IMR-90 (cell line): ENCODE measurements at regions not wholly inside any gene's neighbourhood (a gene's known extent, or its start where the extent isn't known, plus 50 kb on each side); places are given as distances from the start of the nearest gene placed in this dataset.

Experiments used
- ATAC-seq: fragments of 200-7000 bp; cut with Tn5 transposase; 2 replicates; pipeline ENCODE4 v1.9.1; 2020; ENCODE audit warnings: low read depth, mild to moderate bottlenecking, moderate library complexity
- BruUV-seq: library from RNA; stranded (reverse); fragments of 400-500 nt; replicated peaks from 2 replicates; lab custom pipeline; 2021; lab: Mats Ljungman, UMichigan
- CTCF ChIA-PET: fragments of 300-600 bp; formaldehyde crosslinking; extraction: SDS; loops from one replicate; lab custom pipeline; 2021; ENCODE audit warnings: antibody characterized with exemption; lab: Yijun Ruan, JAX
- POLR2A ChIA-PET: fragments of 300-600 bp; sonication (Branson Sonifier 250); formaldehyde crosslinking; loops from one replicate; lab custom pipeline; 2022; ENCODE audit warnings: antibody characterized with exemption; ENCODE audit not compliant: unreplicated experiment; lab: Charles Lee
- DNase-seq: peaks from one replicate; pipeline ENCODE4 v3.0.0; 2013
- H2AFZ ChIP-seq: replicated peaks from 2 replicates; pipeline ENCODE3; 2013; ENCODE audit warnings: low read length, mild to moderate bottlenecking; ENCODE audit not compliant: poor library complexity
- H2AK5ac ChIP-seq: 2 replicates; pipeline ENCODE4 v1.6.1; 2013; ENCODE audit warnings: low read depth, low read length, inconsistent platforms
- H2AK9ac ChIP-seq: replicated peaks from 2 replicates; pipeline ENCODE3; 2013; ENCODE audit warnings: mild to moderate bottlenecking, low read depth, low read length, moderate library complexity; ENCODE audit not compliant: poor library complexity
- H2BK120ac ChIP-seq: 2 replicates; pipeline ENCODE4 v1.6.1; 2013; ENCODE audit warnings: low read depth, low read length, inconsistent platforms
- H2BK15ac ChIP-seq: 3 replicates; pipeline ENCODE4 v1.6.1; 2013; ENCODE audit warnings: low read depth, low read length, inconsistent platforms
- H2BK20ac ChIP-seq: 2 replicates; pipeline ENCODE4 v1.6.1; 2013; ENCODE audit warnings: low read depth, mild to moderate bottlenecking, inconsistent platforms, low read length, moderate library complexity
- H2BK5ac ChIP-seq: 2 replicates; pipeline ENCODE4 v1.6.1; 2013; ENCODE audit warnings: mild to moderate bottlenecking, low read depth, low read length, inconsistent platforms; ENCODE audit not compliant: poor library complexity, severe bottlenecking
- H3K14ac ChIP-seq: replicated peaks from 2 replicates; pipeline ENCODE4 v1.6.1; 2013; ENCODE audit warnings: low read depth, low read length, inconsistent platforms
- H3K18ac ChIP-seq: 2 replicates; pipeline ENCODE4 v1.6.1; 2013; ENCODE audit warnings: low read depth, low read length, control low read depth
- H3K23ac ChIP-seq: 2 replicates; pipeline ENCODE4 v1.6.1; 2013; ENCODE audit warnings: low read depth, low read length, inconsistent platforms
- H3K27ac ChIP-seq: 2 replicates; pipeline ENCODE4 v1.5.1; 2013; ENCODE audit warnings: mild to moderate bottlenecking, control low read depth, low read length; ENCODE audit not compliant: insufficient read depth
- H3K27me3 ChIP-seq: 2 replicates; pipeline ENCODE4 v1.6.1; 2013; ENCODE audit warnings: low read length; ENCODE audit not compliant: control insufficient read depth, insufficient read depth
- H3K36me3 ChIP-seq: 2 replicates; pipeline ENCODE4 v1.6.1; 2013; ENCODE audit warnings: low read length, mixed read lengths; ENCODE audit not compliant: control insufficient read depth, insufficient read depth
- H3K4ac ChIP-seq: 2 replicates; pipeline ENCODE4 v1.6.1; 2013; ENCODE audit warnings: low read depth, low read length, inconsistent platforms
- H3K4me1 ChIP-seq: 2 replicates; pipeline ENCODE4 v1.6.1; 2013; ENCODE audit warnings: low read length, mixed read lengths; ENCODE audit not compliant: control insufficient read depth, insufficient read depth
- H3K4me2 ChIP-seq: 2 replicates; pipeline ENCODE4 v1.6.1; 2013; ENCODE audit warnings: low read depth, mild to moderate bottlenecking, control low read depth, low read length, moderate library complexity
- H3K4me3 ChIP-seq: 2 replicates; pipeline ENCODE4 v1.5.1; 2013; ENCODE audit warnings: low read depth, mild to moderate bottlenecking, control low read depth, low read length, moderate library complexity; ENCODE audit not compliant: insufficient read depth
- H3K56ac ChIP-seq: 2 replicates; pipeline ENCODE4 v1.6.1; 2013; ENCODE audit warnings: low read length, inconsistent platforms; ENCODE audit not compliant: insufficient read depth; ENCODE audit errors: extremely low read depth
- H3K79me1 ChIP-seq, 2 experiments: 2 replicates each; pipeline ENCODE4 v1.6.1; 2013; ENCODE audit warnings: low read length in 2 of 2, inconsistent platforms in 1 of 2, low read depth in 1 of 2
- H3K9ac ChIP-seq: 2 replicates; pipeline ENCODE4 v1.6.1; 2013; ENCODE audit warnings: low read depth, low read length, control low read depth
- H3K9me1 ChIP-seq: 2 replicates; pipeline ENCODE4 v1.6.1; 2013; ENCODE audit warnings: low read length, inconsistent platforms; ENCODE audit not compliant: insufficient read depth
- H3K9me3 ChIP-seq: 2 replicates; pipeline ENCODE4 v1.6.1; 2013; ENCODE audit warnings: low read length; ENCODE audit not compliant: control insufficient read depth, insufficient read depth
- H4K20me1 ChIP-seq: 2 replicates; pipeline ENCODE4 v1.6.1; 2013; ENCODE audit warnings: low read length, inconsistent platforms; ENCODE audit not compliant: insufficient read depth
- H4K5ac ChIP-seq: 2 replicates; pipeline ENCODE4 v1.6.1; 2013; ENCODE audit warnings: mild to moderate bottlenecking, low read depth, low read length, control low read depth
- H4K8ac ChIP-seq, 2 experiments: 2 replicates each; pipeline ENCODE4 v1.6.1; 2013; ENCODE audit warnings: low read depth in 2 of 2, low read length in 2 of 2, control low read depth in 1 of 2, inconsistent platforms in 1 of 2
- H4K91ac ChIP-seq: 2 replicates; pipeline ENCODE4 v1.6.1; 2013; ENCODE audit warnings: low read depth, low read length, inconsistent platforms; ENCODE audit not compliant: insufficient read depth
- CEBPB ChIP-seq: IDR thresholded peaks from 2 replicates; pipeline ENCODE4 v1.6.1; 2012; ENCODE audit warnings: low read depth, low read length, improper control_type of control experiment
- MXI1 ChIP-seq: IDR thresholded peaks from 2 replicates; pipeline ENCODE4 v1.6.1; 2012; ENCODE audit warnings: low read depth, mild to moderate bottlenecking, low read length, moderate library complexity, borderline replicate concordance
- NFE2L2 ChIP-seq: fragments of 150-350 bp; IDR thresholded peaks from 2 replicates; pipeline ENCODE4 v1.6.1; 2016; ENCODE audit warnings: low read depth, mild to moderate bottlenecking, low read length
- POLR2A ChIP-seq: IDR thresholded peaks from 2 replicates; pipeline ENCODE4 v1.6.1; 2012; ENCODE audit warnings: mild to moderate bottlenecking, low read depth, low read length
- RAD21 ChIP-seq: IDR thresholded peaks from 2 replicates; pipeline ENCODE4 v1.6.1; 2012; ENCODE audit warnings: low read length, improper control_type of control experiment
- WGBS, 2 experiments: methylation state at CpG; one replicate each; pipeline versions ENCODE4 v1.1.5 to v1.1.7; 2013; ENCODE audit warnings: missing lambda C conversion rate in 2 of 2; ENCODE audit not compliant: insufficient read length in 1 of 2; ENCODE audit errors: extremely low coverage in 2 of 2; 5-methylcytosine and 5-hydroxymethylcytosine counted together
- dilution Hi-C: fragments of 300-500 bp; cut with HindIII; formaldehyde crosslinking; loops from one replicate; pipeline ENCODE4 v1.14.3; 2018; ENCODE audit warnings: low sequenced_read_pairs; ENCODE audit not compliant: unreplicated experiment
- in situ Hi-C: fragments of 300-500 bp; cut with MboI; formaldehyde crosslinking; loops from 3 replicates; pipeline ENCODE4 v1.14.3; 2019; ENCODE audit warnings: low sequenced_read_pairs, inconsistent platforms, mixed read lengths
- intact Hi-C: fragments of 100-400 bp; cut with micrococcal nuclease; formaldehyde crosslinking; loops from 2 replicates; pipeline ENCODE4 v1.10.0; 2022
- TF ChIP-seq, protein P1 (sequence below): conservative IDR thresholded peaks from 2 replicates; pipeline ENCODE4 v1.5.1; 2012; ENCODE audit warnings: mild to moderate bottlenecking, low read depth, low read length, improper control_type of control experiment
- TF ChIP-seq, protein P2 (sequence below): fragments of 150-350 bp; IDR thresholded peaks from 2 replicates; pipeline ENCODE4 v1.6.1; 2017; ENCODE audit warnings: mild to moderate bottlenecking, antibody characterized with exemption, low read length, low read depth
- TF ChIP-seq, protein P3 (sequence below): fragments of 150-350 bp; IDR thresholded peaks from 2 replicates; pipeline ENCODE4 v1.6.1; 2016; ENCODE audit warnings: low read depth, mild to moderate bottlenecking, low read length, moderate library complexity, borderline replicate concordance

DNA sequence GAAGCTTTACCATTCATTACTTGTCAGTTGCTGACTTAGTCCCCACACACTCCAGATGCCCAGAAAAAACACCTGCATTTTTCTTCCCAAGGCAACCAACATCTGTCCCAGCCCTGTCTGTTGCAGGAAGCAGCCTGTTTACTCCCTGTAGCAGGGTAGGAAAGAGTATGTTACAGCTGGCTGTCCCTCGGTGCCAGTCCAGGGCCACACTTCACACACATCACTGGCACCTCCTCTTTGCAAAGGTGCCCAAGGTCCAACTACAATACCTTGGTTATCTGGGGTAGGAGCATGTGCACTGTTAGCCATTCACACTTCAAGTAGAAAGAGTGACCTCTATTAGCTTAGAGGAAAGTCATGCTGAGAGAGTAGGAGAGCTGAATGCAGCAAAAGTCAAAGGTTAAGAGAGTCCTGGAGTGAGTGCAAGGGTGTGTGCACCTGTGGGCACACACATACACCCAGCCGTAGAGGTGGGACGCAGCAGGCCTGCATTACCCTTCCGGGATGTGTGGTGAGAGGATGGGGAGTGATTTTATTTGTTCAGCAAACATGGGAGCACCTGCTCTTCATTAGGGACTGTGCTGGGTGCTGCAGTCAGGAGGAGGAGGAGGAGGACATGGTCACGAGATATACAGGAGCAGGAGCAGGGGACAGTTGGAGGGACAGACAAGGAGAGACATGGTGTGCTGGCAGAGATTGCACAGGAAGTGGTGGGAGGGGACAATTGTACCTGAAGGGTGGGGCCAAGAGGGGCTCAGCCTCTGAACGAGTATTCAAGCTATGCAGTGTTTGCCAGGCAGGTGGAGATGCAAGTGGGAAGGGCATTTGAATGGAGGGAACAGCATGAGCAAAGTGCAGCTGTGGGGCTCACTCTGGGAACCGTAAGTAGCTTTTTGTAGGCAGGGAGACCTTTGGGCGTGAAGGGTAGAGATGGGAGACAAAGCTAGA lies 69.8 kb downstream of the TSN start:
- in situ Hi-C loops, result no loop called here
- TF ChIP-seq, protein P1, sequence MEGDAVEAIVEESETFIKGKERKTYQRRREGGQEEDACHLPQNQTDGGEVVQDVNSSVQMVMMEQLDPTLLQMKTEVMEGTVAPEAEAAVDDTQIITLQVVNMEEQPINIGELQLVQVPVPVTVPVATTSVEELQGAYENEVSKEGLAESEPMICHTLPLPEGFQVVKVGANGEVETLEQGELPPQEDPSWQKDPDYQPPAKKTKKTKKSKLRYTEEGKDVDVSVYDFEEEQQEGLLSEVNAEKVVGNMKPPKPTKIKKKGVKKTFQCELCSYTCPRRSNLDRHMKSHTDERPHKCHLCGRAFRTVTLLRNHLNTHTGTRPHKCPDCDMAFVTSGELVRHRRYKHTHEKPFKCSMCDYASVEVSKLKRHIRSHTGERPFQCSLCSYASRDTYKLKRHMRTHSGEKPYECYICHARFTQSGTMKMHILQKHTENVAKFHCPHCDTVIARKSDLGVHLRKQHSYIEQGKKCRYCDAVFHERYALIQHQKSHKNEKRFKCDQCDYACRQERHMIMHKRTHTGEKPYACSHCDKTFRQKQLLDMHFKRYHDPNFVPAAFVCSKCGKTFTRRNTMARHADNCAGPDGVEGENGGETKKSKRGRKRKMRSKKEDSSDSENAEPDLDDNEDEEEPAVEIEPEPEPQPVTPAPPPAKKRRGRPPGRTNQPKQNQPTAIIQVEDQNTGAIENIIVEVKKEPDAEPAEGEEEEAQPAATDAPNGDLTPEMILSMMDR, result no peak
- TF ChIP-seq CEBPB (no peak), RAD21 (no peak), NFE2L2 (no peak), POLR2A (no peak), MXI1 (no peak)
- TF ChIP-seq, protein P2, sequence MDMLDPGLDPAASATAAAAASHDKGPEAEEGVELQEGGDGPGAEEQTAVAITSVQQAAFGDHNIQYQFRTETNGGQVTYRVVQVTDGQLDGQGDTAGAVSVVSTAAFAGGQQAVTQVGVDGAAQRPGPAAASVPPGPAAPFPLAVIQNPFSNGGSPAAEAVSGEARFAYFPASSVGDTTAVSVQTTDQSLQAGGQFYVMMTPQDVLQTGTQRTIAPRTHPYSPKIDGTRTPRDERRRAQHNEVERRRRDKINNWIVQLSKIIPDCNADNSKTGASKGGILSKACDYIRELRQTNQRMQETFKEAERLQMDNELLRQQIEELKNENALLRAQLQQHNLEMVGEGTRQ, result no peak
- TF ChIP-seq, protein P3, sequence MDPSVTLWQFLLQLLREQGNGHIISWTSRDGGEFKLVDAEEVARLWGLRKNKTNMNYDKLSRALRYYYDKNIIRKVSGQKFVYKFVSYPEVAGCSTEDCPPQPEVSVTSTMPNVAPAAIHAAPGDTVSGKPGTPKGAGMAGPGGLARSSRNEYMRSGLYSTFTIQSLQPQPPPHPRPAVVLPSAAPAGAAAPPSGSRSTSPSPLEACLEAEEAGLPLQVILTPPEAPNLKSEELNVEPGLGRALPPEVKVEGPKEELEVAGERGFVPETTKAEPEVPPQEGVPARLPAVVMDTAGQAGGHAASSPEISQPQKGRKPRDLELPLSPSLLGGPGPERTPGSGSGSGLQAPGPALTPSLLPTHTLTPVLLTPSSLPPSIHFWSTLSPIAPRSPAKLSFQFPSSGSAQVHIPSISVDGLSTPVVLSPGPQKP, result no peak
- H3K9me3 ChIP-seq, result no peaks in the 10 kb centered on the region
- H3K4ac ChIP-seq, result no peak overlapping the region
- no peak overlapping the region for H3K4me3 ChIP-seq
- no peak overlapping the region for H3K9ac ChIP-seq
- no peaks in the 10 kb centered on the region for H3K79me1 ChIP-seq
- no peaks in the 10 kb centered on the region for H4K20me1 ChIP-seq
- ATAC-seq, result no peak
- no peaks in the 10 kb centered on the region for H3K27me3 ChIP-seq
- no peaks in the 10 kb centered on the region for H3K4me1 ChIP-seq
- no peak for DNase-seq
- H2BK15ac ChIP-seq, result no peak overlapping the region
- no peak overlapping the region for H2BK5ac ChIP-seq
- no peaks in the 10 kb centered on the region for H3K36me3 ChIP-seq
- no peak overlapping the region for H3K23ac ChIP-seq
- no peak overlapping the region for H3K4me2 ChIP-seq
- no peak overlapping the region for H4K5ac ChIP-seq
- intact Hi-C loops, result no loop called here
- BruUV-seq, result no TSS peak
- H4K8ac ChIP-seq, result no peak overlapping the region
- H2AK5ac ChIP-seq, result no peak overlapping the region
- H2AFZ ChIP-seq, result peak overlapping the region; percentile 28
- H2BK120ac ChIP-seq, result no peak overlapping the region
- no peak overlapping the region for H2AK9ac ChIP-seq
- no peak overlapping the region for H3K56ac ChIP-seq
- dilution Hi-C loops, result no loop called here
- 48% methylated on average over 4 of the region's 8 CpGs; no CpG with 5 or more reads in 1 of the 2 experiments for WGBS, 2 experiments
- no peak overlapping the region for H2BK20ac ChIP-seq
- CTCF ChIA-PET, result interaction anchor here (0.7 kb wide), 1 partner anchor 138 kb away, joined by 3 read pairs; no protein-coding TSS in a partner anchor
- H3K27ac ChIP-seq, result no peak overlapping the region
- POLR2A ChIA-PET, result no interaction called here
- no peak overlapping the region for H4K91ac ChIP-seq
- H3K9me1 ChIP-seq, result no peaks in the 10 kb centered on the region
- no peak overlapping the region for H3K14ac ChIP-seq
- no peak overlapping the region for H3K18ac ChIP-seq
